Activated B cell treated with CpG ODN at 0.5 μM for 24 hours (primary cell): ENCODE measurements at regions not wholly inside any gene's neighbourhood (a gene's known extent, or its start where the extent isn't known, plus 50 kb on each side); places are given as distances from the start of the nearest gene placed in this dataset.
"Not testable (repeated sequence)": the region's sequence is repeated elsewhere in the genome, so short reads cannot be mapped to it uniquely, and the experiment has no call there.

Source experiments
- ATAC-seq: fragments of 200-7000 bp; cut with Tn5 transposase; one replicate; pipeline ENCODE4 v1.10.0; 2021; ENCODE audit warnings: low read depth, mild to moderate bottlenecking, moderate library complexity
- CTCF ChIA-PET: fragments of 350-600 bp; sonication (Branson Sonifier 250); formaldehyde crosslinking; loops from one replicate; lab custom pipeline; 2021; ENCODE audit warnings: antibody characterized with exemption; lab: Charles Lee
- POLR2A ChIA-PET: fragments of 350-600 bp; sonication (Branson Sonifier 250); formaldehyde crosslinking; loops from one replicate; lab custom pipeline; 2021; ENCODE audit warnings: antibody characterized with exemption; lab: Charles Lee
- DNase-seq: peaks from one replicate; pipeline ENCODE4 v3.0.0; 2022
- H3K27ac Mint-ChIP-seq: one replicate; pipeline ENCODE4 v1.8.0; 2020; ENCODE audit warnings: mixed read lengths
- H3K27me3 Mint-ChIP-seq: one replicate; pipeline ENCODE4 v1.8.0; 2021; ENCODE audit warnings: mixed read lengths
- H3K36me3 Mint-ChIP-seq: one replicate; pipeline ENCODE4 v1.8.0; 2021; ENCODE audit warnings: low read depth, mixed read lengths
- H3K4me1 Mint-ChIP-seq: one replicate; pipeline ENCODE4 v1.8.0; 2021; ENCODE audit warnings: mixed read lengths
- H3K4me3 Mint-ChIP-seq: one replicate; pipeline ENCODE4 v1.8.0; 2020; ENCODE audit warnings: mild to moderate bottlenecking, mixed read lengths
- H3K9me3 Mint-ChIP-seq: one replicate; pipeline ENCODE4 v1.8.0; 2020; ENCODE audit warnings: mixed read lengths
- CTCF ChIP-seq: fragments of 200-600 bp; IDR thresholded peaks from one replicate; pipeline ENCODE4 v1.8.0; 2022; ENCODE audit warnings: antibody characterized with exemption, mild to moderate bottlenecking
- intact Hi-C: fragments of 100-400 bp; cut with micrococcal nuclease; formaldehyde crosslinking; loops from one replicate; pipeline ENCODE4 v1.15.1; 2024

- peaks cover 2% of the 10 kb centered on the region for H3K27me3 Mint-ChIP-seq
These were observed 340.8 kb upstream of the ONECUT1 start for GRCh38 chr15:53130943-53131342.

GRCh38 chr15:53129121-53129904 lies 339.2 kb upstream of the ONECUT1 start:
- ATAC-seq: no peak
- intact Hi-C loops: no loop called here
- no peaks in the 10 kb centered on the region for H3K9me3 Mint-ChIP-seq
- H3K27me3 Mint-ChIP-seq: peaks cover 2% of the 10 kb centered on the region
- H3K36me3 Mint-ChIP-seq: no peaks in the 10 kb centered on the region
- H3K4me1 Mint-ChIP-seq: no peaks in the 10 kb centered on the region
- DNase-seq: no peak
- no peak overlapping the region for H3K27ac Mint-ChIP-seq
- ChIA-PET CTCF (no interaction called here), POLR2A (no interaction called here)
- TF ChIP-seq CTCF: no peak
- H3K4me3 Mint-ChIP-seq: no peak overlapping the region

More at GRCh38 chr15:53130943-53131342, 340.8 kb upstream of the ONECUT1 start:
- TF ChIP-seq CTCF: no peak
- ATAC-seq (no peak), DNase-seq (no peak)
- intact Hi-C loops: no loop called here
- H3K9me3 Mint-ChIP-seq: no peaks in the 10 kb centered on the region
- H3K4me3 Mint-ChIP-seq: no peak overlapping the region
- no peaks in the 10 kb centered on the region for H3K4me1 Mint-ChIP-seq
- ChIA-PET POLR2A (no interaction called here), CTCF (no interaction called here)
- H3K36me3 Mint-ChIP-seq: no peaks in the 10 kb centered on the region
- H3K27ac Mint-ChIP-seq: no peak overlapping the region

GRCh38 chr15:53128652-53129051 lies 338.5 kb upstream of the ONECUT1 start:
- CTCF ChIA-PET: no interaction called here
- no peak for TF ChIP-seq CTCF
- no peaks in the 10 kb centered on the region for H3K36me3 Mint-ChIP-seq
- peaks cover 2% of the 10 kb centered on the region for H3K27me3 Mint-ChIP-seq
- H3K4me3 Mint-ChIP-seq: no peak overlapping the region
- POLR2A ChIA-PET: no interaction called here
- no peak for DNase-seq
- no peak for ATAC-seq
- H3K27ac Mint-ChIP-seq: no peak overlapping the region
- intact Hi-C loops: no loop called here
- no peaks in the 10 kb centered on the region for H3K4me1 Mint-ChIP-seq
- no peaks in the 10 kb centered on the region for H3K9me3 Mint-ChIP-seq

- no peaks in the 10 kb centered on the region for H3K27me3 Mint-ChIP-seq
- no peak overlapping the region for H3K4me3 Mint-ChIP-seq
- CTCF ChIA-PET: no interaction called here
These were observed 336.0 kb upstream of the ONECUT1 start for GRCh38 chr15:53126144-53126543.

GRCh38 chr15:53122818-53123217 lies 332.7 kb upstream of the ONECUT1 start:
- no peaks in the 10 kb centered on the region for H3K4me1 Mint-ChIP-seq
- CTCF ChIA-PET: no interaction called here
- intact Hi-C loops: no loop called here
- no peaks in the 10 kb centered on the region for H3K9me3 Mint-ChIP-seq
- H3K36me3 Mint-ChIP-seq: no peaks in the 10 kb centered on the region
- no peak overlapping the region for H3K27ac Mint-ChIP-seq
- ATAC-seq: no peak
- POLR2A ChIA-PET: no interaction called here
- no peak overlapping the region for H3K4me3 Mint-ChIP-seq
- TF ChIP-seq CTCF: no peak
- no peak for DNase-seq
- H3K27me3 Mint-ChIP-seq: no peaks in the 10 kb centered on the region

More at GRCh38 chr15:53126144-53126543, 336.0 kb upstream of the ONECUT1 start:
- POLR2A ChIA-PET: no interaction called here
- no peak for TF ChIP-seq CTCF
- Mint-ChIP-seq H3K4me1 (no peaks in the 10 kb centered on the region), H3K27ac (no peak overlapping the region), H3K36me3 (no peaks in the 10 kb centered on the region), H3K9me3 (no peaks in the 10 kb centered on the region)
- DNase-seq (no peak), ATAC-seq (no peak)
- intact Hi-C loops: no loop called here

GRCh38 chr15:53116915-53117314 lies 326.8 kb upstream of the ONECUT1 start:
- H3K27me3 Mint-ChIP-seq, H3K4me1 Mint-ChIP-seq, H3K36me3 Mint-ChIP-seq, CTCF ChIA-PET, H3K9me3 Mint-ChIP-seq, ATAC-seq, POLR2A ChIA-PET, H3K27ac Mint-ChIP-seq, intact Hi-C loops, H3K4me3 Mint-ChIP-seq, DNase-seq: not testable (repeated sequence)
